ENCODE measurements at regions not wholly inside any gene's neighbourhood (a gene's known extent, or its start where the extent isn't known, plus 50 kb on each side); places are given as distances from the start of the nearest gene placed in this dataset.

DNA sequence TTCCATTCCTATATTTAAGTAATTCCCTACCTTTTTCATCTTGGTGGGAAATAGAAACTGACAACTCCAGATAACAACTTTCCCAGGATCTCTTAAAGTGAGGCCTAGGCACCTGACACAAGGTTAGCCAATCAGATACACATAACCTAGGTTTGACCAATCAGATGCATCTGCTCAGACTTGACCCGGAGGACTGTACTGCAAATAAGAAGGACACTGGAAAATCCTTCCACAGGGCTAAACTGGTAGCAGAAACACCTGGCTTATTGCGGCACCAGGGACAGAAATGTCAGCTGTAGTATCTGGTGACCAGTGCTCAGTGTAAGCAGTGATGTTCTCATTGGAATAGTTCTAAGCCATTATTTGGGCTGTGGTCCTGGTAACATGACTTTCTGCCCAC lies 204.5 kb upstream of the SLCO3A1 start:
- H3K4me1 Mint-ChIP-seq = no peaks in the 10 kb centered on the region

GRCh38 chr15:91649831-91650321 lies 203.6 kb upstream of the SLCO3A1 start:
- Mint-ChIP-seq H3K27ac (no peak overlapping the region), H3K4me3 (no peak overlapping the region), H3K36me3 (ENCODE audit: low read depth) (no peaks in the 10 kb centered on the region), H3K4me1 (no peaks in the 10 kb centered on the region), H3K9me3 (no peaks in the 10 kb centered on the region), H3K27me3 (ENCODE audit: insufficient read depth) (peaks cover 2% of the 10 kb centered on the region)
- Histone ChIP-seq H3K27ac (ENCODE audit: low read depth, low read length) (no peak overlapping the region), H3K9ac (ENCODE audit: extremely low read depth, low read length, poor library complexity, severe bottlenecking) (no peak overlapping the region), H3K4me1 (ENCODE audit: control insufficient read depth, insufficient read depth, low read length) (no peaks in the 10 kb centered on the region), H3K4me3 (ENCODE audit: low read length) (no peak overlapping the region), H3K27me3 (ENCODE audit: control insufficient read depth, insufficient read depth, low read length, poor library complexity, severe bottlenecking) (peaks cover 3% of the 10 kb centered on the region), H3K9me3 (ENCODE audit: control insufficient read depth, low read length) (no peaks in the 10 kb centered on the region), H3K36me3 (ENCODE audit: control insufficient read depth, insufficient read depth, low read length) (no peaks in the 10 kb centered on the region)
- TF ChIP-seq, protein P1, sequence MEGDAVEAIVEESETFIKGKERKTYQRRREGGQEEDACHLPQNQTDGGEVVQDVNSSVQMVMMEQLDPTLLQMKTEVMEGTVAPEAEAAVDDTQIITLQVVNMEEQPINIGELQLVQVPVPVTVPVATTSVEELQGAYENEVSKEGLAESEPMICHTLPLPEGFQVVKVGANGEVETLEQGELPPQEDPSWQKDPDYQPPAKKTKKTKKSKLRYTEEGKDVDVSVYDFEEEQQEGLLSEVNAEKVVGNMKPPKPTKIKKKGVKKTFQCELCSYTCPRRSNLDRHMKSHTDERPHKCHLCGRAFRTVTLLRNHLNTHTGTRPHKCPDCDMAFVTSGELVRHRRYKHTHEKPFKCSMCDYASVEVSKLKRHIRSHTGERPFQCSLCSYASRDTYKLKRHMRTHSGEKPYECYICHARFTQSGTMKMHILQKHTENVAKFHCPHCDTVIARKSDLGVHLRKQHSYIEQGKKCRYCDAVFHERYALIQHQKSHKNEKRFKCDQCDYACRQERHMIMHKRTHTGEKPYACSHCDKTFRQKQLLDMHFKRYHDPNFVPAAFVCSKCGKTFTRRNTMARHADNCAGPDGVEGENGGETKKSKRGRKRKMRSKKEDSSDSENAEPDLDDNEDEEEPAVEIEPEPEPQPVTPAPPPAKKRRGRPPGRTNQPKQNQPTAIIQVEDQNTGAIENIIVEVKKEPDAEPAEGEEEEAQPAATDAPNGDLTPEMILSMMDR (conservative IDR thresholded peaks at IDR 0.05) = no peak
- DNase-seq = no peak
- 91 to 95% methylated on average over 2 to 4 of the region's 4 CpGs for WGBS, 2 experiments (ENCODE audit: insufficient coverage in 1 of 2, insufficient read length in 1 of 2)

More for the DNA sequence above, 204.5 kb upstream of the SLCO3A1 start:
- no peak overlapping the region for H3K27ac ChIP-seq (ENCODE audit: low read depth, low read length)
- no peaks in the 10 kb centered on the region for H3K9me3 ChIP-seq (ENCODE audit: control insufficient read depth, low read length)
- no peak overlapping the region for H3K27ac Mint-ChIP-seq
- H3K36me3 Mint-ChIP-seq (ENCODE audit: low read depth) = no peaks in the 10 kb centered on the region
- DNase-seq = no peak
- no peak overlapping the region for H3K4me3 ChIP-seq (ENCODE audit: low read length)
- H3K9me3 Mint-ChIP-seq = no peaks in the 10 kb centered on the region
- H3K4me3 Mint-ChIP-seq = no peak overlapping the region
- H3K4me1 ChIP-seq (ENCODE audit: control insufficient read depth, insufficient read depth, low read length) = no peaks in the 10 kb centered on the region
- peaks cover 2% of the 10 kb centered on the region for H3K27me3 Mint-ChIP-seq (ENCODE audit: insufficient read depth)
- H3K36me3 ChIP-seq (ENCODE audit: control insufficient read depth, insufficient read depth, low read length) = no peaks in the 10 kb centered on the region
- no peak overlapping the region for H3K9ac ChIP-seq (ENCODE audit: extremely low read depth, low read length, poor library complexity, severe bottlenecking)
- TF ChIP-seq, protein P1 (conservative IDR thresholded peaks at IDR 0.05) = no peak
- peaks cover 4% of the 10 kb centered on the region for H3K27me3 ChIP-seq (ENCODE audit: control insufficient read depth, insufficient read depth, low read length, poor library complexity, severe bottlenecking)
- WGBS, 2 experiments (ENCODE audit: insufficient coverage in 1 of 2, insufficient read length in 1 of 2) = 88 to 92% methylated on average over 2 of the region's 2 CpGs

- H3K9me3 ChIP-seq (ENCODE audit: control insufficient read depth, low read length) = no peaks in the 10 kb centered on the region
- TF ChIP-seq, protein P1 (conservative IDR thresholded peaks at IDR 0.05) = no peak
- no peak overlapping the region for H3K27ac ChIP-seq (ENCODE audit: low read depth, low read length)
- 97 to 100% methylated on average over 2 of the region's 3 CpGs for WGBS, 2 experiments (ENCODE audit: insufficient coverage in 1 of 2, insufficient read length in 1 of 2)
- no peak for DNase-seq
- Mint-ChIP-seq H3K4me3 (no peak overlapping the region), H3K9me3 (peaks cover 9% of the 10 kb centered on the region), H3K4me1 (no peaks in the 10 kb centered on the region), H3K36me3 (ENCODE audit: low read depth) (no peaks in the 10 kb centered on the region), H3K27ac (no peak overlapping the region), H3K27me3 (ENCODE audit: insufficient read depth) (peaks cover 2% of the 10 kb centered on the region)
- H3K4me1 ChIP-seq (ENCODE audit: control insufficient read depth, insufficient read depth, low read length) = no peaks in the 10 kb centered on the region
- H3K27me3 ChIP-seq (ENCODE audit: control insufficient read depth, insufficient read depth, low read length, poor library complexity, severe bottlenecking) = no peaks in the 10 kb centered on the region
- no peak overlapping the region for H3K9ac ChIP-seq (ENCODE audit: extremely low read depth, low read length, poor library complexity, severe bottlenecking)
- no peaks in the 10 kb centered on the region for H3K36me3 ChIP-seq (ENCODE audit: control insufficient read depth, insufficient read depth, low read length)
- H3K4me3 ChIP-seq (ENCODE audit: low read length) = no peak overlapping the region
These were observed 202.3 kb upstream of the SLCO3A1 start for GRCh38 chr15:91651251-91651650.
